GM21529 (cell line): ENCODE measurements at regions not wholly inside any gene's neighbourhood (a gene's known extent, or its start where the extent isn't known, plus 50 kb on each side); places are given as distances from the start of the nearest gene placed in this dataset.
"Not testable (repeated sequence)": the region's sequence is repeated elsewhere in the genome, so short reads cannot be mapped to it uniquely, and the experiment has no call there.

Source experiments
- ATAC-seq: cut with Tn5 transposase; IDR thresholded peaks from one replicate; pipeline ENCODE4 v1.9.1; 2021; ENCODE audit not compliant: unreplicated experiment

DNA sequence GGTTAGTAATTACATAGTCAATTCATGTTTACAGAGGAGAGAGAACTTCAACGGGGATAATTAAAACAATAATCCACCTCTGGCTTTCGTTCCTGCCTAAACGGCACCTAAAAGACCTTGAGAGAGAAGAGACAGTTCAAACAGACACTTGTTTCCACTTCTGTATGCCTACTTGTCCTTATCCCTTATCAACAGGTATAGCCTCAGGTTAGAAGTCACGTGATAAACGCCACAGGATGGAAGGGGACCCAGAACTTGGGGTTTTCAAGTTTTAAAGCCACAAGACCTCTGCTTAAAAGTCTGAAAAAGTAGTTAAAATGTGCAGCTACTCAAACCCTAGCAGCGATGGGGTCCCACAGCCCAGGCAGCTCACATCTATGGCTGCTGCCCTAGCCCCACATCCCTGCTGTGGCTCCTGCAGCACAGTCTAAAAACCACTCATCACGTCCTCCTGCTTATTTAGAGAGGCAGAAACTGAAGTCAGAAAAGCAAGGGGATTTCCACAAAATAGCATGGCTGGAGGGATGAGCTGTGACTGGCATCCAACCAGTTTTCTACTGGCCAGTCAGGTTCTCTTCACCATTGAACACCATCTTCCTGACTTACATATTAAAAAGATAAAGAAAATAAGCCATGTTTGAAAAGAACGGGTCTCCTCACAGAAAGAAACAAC, 51.2 kb upstream of the SEC16B start:
- no peak for ATAC-seq

DNA sequence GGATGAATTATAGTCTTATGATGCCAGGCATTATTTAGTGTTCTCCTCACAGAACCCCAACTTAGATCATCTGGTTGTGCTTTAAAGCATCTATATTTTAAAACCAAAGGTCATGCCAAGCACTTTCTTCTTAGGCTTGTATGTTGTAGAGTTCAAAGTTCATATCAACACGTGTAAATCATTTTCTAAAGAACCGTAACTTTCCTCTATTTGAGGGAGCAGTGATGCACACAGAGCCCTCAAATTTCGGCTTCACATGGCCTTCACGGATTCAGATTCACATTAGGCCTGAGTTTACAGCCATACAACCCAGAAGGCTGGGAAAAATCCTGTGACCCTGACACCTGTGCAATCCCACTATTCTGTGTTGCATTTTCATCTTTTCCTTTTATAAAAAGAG, 52.1 kb upstream of the SEC16B start:
- no peak for ATAC-seq

- ATAC-seq = no peak
Measured at GRCh38 chr1:178023181-178023618, 53.3 kb upstream of the SEC16B start.

GRCh38 chr1:178024504-178024903, 54.6 kb upstream of the SEC16B start:
- no peak for ATAC-seq

DNA sequence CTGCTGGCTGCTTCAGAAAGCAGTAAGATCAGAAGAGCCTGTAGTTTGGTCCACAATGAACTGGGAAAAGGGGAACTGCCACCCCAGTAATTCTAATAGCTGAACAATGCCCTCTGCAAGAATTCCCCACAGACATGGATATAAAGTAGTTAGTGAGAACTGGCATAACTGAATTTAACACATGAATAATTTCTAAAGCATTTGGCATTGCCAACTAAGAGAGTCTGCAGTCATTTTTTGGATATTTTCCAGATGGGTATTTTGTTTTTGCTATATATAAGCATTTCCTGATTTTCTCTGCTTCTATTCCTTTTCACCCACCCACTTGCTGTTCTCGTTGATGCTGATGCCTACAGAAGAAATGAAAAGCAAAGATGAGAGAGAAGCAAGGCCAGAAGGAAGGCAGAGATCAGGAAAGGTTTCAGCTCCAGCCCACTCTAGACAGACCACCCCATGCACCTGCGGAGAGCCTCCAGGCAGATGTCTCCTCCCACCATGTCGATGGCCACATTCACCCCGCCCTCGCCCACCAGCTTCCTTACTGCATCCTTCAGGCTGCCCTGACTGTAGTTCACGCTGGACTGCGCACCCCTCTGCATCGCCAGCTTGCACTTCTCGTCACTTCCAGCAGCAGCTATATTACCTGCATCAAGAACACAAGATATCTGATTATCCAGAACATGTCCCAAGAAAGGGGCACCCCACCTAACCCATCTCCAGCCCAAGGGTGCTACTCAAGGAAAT, 55.9 kb upstream of the SEC16B start:
- ATAC-seq = no peak

DNA sequence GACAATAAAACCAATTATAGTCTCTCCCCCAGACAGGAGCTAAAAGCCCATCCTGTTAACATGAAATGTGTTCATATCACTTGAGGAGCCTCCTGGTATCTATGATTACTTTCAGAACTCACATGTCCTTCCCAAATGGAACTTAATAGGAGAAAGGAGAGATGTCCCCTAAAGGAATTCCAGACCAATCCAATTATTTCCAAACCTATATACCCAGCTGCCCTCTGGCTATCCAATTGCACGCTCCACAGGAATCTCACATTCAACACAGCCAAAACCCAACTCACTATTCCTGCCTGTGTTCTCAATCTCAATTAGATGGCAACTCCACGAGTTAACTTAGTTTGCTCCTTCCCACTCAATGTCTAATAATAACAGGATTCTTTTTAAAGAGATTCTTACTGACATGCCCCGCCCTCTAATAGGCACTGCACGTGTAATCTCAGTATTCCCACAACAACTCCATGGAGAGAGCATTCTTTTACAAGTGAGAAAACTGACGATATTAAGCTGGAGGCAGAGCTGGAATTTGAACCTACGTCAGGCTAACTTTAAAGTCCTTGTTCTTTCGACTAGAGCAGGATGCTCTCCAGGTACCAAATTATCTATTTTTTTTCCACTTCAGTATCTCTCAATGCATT, 59.1 kb upstream of the SEC16B start:
- ATAC-seq = no peak

GRCh38 chr1:178030467-178030866, 60.6 kb upstream of the SEC16B start:
- ATAC-seq = no peak

DNA sequence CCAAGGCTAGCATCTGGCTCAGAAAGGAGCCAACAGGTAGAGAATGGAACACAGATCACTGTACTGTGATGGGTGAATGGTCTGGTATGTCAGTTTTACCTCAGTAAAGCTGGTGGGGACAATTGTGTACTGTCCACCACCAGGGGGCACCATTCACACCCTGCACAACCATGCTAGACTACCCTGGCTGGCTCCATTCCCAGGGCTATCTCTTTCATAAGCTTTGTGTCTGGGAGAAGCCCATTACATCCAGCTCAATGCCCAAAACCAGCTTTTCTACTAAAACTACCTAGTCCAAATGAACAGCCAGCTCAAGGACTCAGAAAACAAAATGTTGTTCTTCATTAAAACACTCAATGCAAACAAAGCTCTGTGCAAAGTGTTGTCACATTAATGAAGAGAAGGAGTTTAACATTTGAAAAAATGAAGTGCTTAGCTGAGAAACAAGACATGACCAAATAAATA, 62.0 kb upstream of the RASAL2 start:
- ATAC-seq = peak; percentile 94

DNA sequence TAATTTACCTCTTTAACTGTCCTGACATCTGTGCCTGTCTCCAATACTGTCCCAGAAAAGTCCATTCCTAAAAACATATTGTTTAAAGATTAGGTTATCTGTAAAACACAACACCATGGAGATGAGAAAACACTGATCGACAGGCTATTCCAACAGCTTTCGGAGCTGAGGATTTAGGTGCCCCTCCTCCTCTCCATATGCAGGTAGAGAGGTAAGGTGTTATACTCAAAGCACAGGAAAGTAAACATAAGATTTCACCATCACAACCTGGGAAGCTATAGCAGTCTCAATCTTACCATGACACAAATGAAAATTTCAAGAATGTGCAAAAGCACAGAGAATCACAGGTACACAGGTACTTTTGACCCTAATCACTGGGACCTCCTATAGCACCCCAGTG, 60.9 kb upstream of the RASAL2 start:
- ATAC-seq = no peak

- ATAC-seq = no peak
Measured at GRCh38 chr1:178034676-178035075, 59.2 kb upstream of the RASAL2 start.

DNA sequence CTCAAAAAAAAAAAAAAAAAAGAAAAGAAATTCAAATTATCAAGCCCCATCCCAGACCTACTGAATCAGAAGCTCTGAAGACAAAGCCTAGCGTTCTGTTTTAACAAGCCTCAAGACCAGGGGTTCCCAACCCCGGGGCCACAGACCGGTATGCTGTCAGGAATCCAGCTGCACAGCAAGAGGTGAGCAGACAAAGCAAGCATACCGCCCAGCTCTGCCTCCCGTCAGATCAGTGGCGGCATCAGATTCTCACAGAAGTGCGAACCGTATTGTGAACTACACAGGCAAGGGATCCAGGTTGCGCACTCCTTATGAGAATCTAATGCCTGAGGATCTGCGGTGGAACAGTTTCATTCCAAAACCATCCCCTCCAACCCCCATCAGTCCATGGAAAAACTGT, 57.8 kb upstream of the RASAL2 start:
- ATAC-seq = no peak

- ATAC-seq = no peak
Measured at GRCh38 chr1:178037510-178038253, 56.2 kb upstream of the RASAL2 start.

DNA sequence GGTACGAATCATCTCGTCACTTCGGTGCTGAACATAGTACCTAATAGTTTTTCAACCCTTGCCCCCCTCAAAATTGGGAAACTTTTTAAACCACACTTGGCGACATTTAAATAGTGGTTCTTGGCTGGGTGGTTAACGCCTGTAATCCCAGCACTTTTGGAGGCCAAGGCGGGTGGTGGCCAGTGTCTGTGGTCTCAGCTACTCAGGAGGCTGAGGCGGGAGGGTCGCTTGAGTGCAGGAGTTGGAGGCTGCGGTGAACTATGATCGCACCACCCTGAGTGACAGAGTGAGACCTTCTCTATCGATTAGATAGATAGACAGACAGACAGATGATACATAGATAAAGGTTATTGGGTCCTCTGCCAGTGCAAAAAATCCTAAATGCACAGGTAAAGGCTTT, 55.5 kb upstream of the RASAL2 start:
- no peak for ATAC-seq

GRCh38 chr1:178039891-178040290, 54.0 kb upstream of the RASAL2 start:
- no peak for ATAC-seq

- not testable (repeated sequence) for ATAC-seq
Measured at GRCh38 chr1:178043940-178044339, 50.0 kb upstream of the RASAL2 start.
